Right atrium auricular region (tissue), 2 donors: ENCODE measurements at regions not wholly inside any gene's neighbourhood (a gene's known extent, or its start where the extent isn't known, plus 50 kb on each side); places are given as distances from the start of the nearest gene placed in this dataset.

Experiments
- DNase-seq: peaks from one replicate; pipeline ENCODE4 v3.0.0-alpha.2; 2019; ENCODE audit warnings: low spot score
- H3K27ac ChIP-seq, 2 donors: fragments of 200-600 bp; sonication (generic); 1 replicate in 1 of 2; 2 replicates in 1 of 2; pipeline ENCODE4 v1.5.1; 2016 to 2019
- H3K27me3 ChIP-seq, 2 donors: fragments of 200-600 bp; sonication (generic); one replicate each; pipeline versions ENCODE4 v1.5.1 to v1.6.0; 2017 to 2019
- H3K36me3 ChIP-seq: fragments of 200-600 bp; sonication (generic); one replicate; pipeline ENCODE4 v1.5.1; 2016
- H3K4me1 ChIP-seq, 2 donors: fragments of 200-600 bp; sonication (generic); one replicate each; pipeline versions ENCODE4 v1.5.1 to v1.6.0; 2017 to 2019
- H3K4me3 ChIP-seq, 2 donors: fragments of 200-600 bp; sonication (generic); 1 replicate in 1 of 2; 2 replicates in 1 of 2; pipeline ENCODE4 v1.5.1; 2017 to 2019; ENCODE audit warnings: mild to moderate bottlenecking in 1 of 2, moderate library complexity in 1 of 2
- H3K9me3 ChIP-seq, 2 donors: fragments of 200-600 bp; sonication (generic); one replicate each; pipeline ENCODE4 v1.5.1; 2019
- CTCF ChIP-seq, 2 donors: fragments of 200-600 bp; sonication (generic); IDR thresholded peaks; one replicate each; pipeline ENCODE4 v1.5.1; 2019; ENCODE audit warnings: antibody characterized with exemption in 2 of 2

- Histone ChIP-seq H3K27ac (no peak overlapping the region), H3K36me3 (no peaks in the 10 kb centered on the region), H3K4me1 (no peaks in the 10 kb centered on the region), H3K27me3 (no peaks in the 10 kb centered on the region), H3K9me3 (no peaks in the 10 kb centered on the region), H3K4me3 (no peak overlapping the region)
- TF ChIP-seq CTCF (IDR thresholded peaks at IDR 0.05), result no peak
- no peak for DNase-seq
These were observed 95.9 kb upstream of the STX18 start for GRCh38 chr4:4637710-4638109.

GRCh38 chr4:4633431-4633830, 91.6 kb upstream of the STX18 start:
- Histone ChIP-seq H3K4me1 (no peaks in the 10 kb centered on the region), H3K27me3 (no peaks in the 10 kb centered on the region)

DNA sequence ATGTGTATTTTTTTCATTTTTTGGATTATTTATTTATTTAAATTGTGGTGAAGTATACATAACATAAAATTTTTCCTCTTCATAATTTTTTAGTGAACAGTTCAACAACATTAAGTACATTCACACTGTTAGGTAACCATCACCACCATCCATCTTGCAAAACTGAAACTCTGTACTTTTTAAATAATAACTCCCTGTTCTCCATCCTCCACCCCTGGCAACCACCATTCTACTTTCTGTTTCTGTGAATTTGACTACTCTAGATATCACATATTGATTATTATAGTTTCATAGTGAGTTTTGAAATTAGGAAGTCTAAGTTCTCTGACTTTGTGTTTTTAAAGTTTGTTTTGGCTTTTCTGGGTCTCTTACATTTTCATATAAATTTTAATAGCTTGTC, 89.3 kb upstream of the STX18 start:
- TF ChIP-seq CTCF (IDR thresholded peaks at IDR 0.05), result no peak
- DNase-seq, result no peak
- H3K27ac ChIP-seq, result no peak overlapping the region
- no peaks in the 10 kb centered on the region for H3K36me3 ChIP-seq
- H3K4me3 ChIP-seq, result no peak overlapping the region
- H3K27me3 ChIP-seq, result no peaks in the 10 kb centered on the region
- H3K4me1 ChIP-seq, result no peaks in the 10 kb centered on the region
- H3K9me3 ChIP-seq, result peaks cover 0 to 3% of the 10 kb centered on the region in 2 donors

More at GRCh38 chr4:4633431-4633830, 91.6 kb upstream of the STX18 start:
- no peak overlapping the region for H3K4me3 ChIP-seq
- peaks cover 0 to 3% of the 10 kb centered on the region in 2 donors for H3K9me3 ChIP-seq
- no peaks in the 10 kb centered on the region for H3K36me3 ChIP-seq
- H3K27ac ChIP-seq, result no peak overlapping the region
- TF ChIP-seq CTCF (IDR thresholded peaks at IDR 0.05), result no peak
- no peak for DNase-seq

DNA sequence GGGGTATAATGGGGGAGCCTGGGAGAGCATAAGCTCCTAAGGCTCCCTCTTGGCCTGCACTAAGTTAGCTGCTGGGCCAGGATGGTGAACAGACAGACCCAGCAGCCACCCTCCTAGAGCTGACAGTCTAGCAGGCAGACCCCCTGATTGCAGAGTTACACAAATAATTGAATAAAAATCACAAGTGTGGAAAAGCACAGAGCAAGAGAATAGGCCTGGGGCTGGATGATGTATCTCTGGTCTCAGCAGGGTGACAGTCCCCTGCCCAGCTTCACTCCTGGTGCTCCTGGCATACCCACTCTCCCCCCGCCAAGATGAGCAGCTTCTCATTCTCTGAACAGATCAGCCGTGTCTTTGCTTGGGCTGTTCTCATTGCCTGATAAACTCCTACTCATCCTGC, 86.1 kb upstream of the STX18 start:
- H3K4me3 ChIP-seq, result no peak overlapping the region
- no peak overlapping the region for H3K27ac ChIP-seq
- no peak for TF ChIP-seq CTCF (IDR thresholded peaks at IDR 0.05)
- H3K27me3 ChIP-seq, result no peaks in the 10 kb centered on the region
- no peaks in the 10 kb centered on the region for H3K36me3 ChIP-seq
- DNase-seq, result no peak
- H3K4me1 ChIP-seq, result no peaks in the 10 kb centered on the region
- peaks cover 0 to 3% of the 10 kb centered on the region in 2 donors for H3K9me3 ChIP-seq

DNA sequence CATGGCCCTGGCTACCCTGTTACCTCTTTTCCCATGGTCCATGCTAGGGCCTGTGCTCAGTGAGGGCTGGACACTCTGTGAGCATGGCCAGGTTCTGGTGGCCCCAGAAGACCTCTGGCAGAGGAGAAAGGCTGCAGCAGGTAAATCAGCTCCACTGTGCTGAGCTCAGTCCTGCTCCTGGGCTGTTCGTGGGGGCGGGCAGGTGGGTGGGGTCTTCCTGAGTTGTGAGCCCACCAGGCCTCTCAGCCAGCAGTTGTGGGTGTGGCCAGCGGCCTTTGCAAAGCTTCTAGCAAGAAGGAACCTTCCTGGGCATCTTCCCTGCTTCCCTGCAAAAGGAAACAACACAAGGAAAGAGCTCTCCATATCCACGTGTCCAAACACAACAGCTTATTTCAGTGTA, 85.3 kb upstream of the STX18 start:
- H3K4me3 ChIP-seq, result no peak overlapping the region
- TF ChIP-seq CTCF (IDR thresholded peaks at IDR 0.05), result no peak
- no peaks in the 10 kb centered on the region for H3K36me3 ChIP-seq
- no peaks in the 10 kb centered on the region for H3K4me1 ChIP-seq
- DNase-seq, result no peak
- peaks cover 0 to 3% of the 10 kb centered on the region in 2 donors for H3K9me3 ChIP-seq
- H3K27ac ChIP-seq, result no peak overlapping the region
- no peaks in the 10 kb centered on the region for H3K27me3 ChIP-seq

- H3K4me1 ChIP-seq, result no peaks in the 10 kb centered on the region
- no peaks in the 10 kb centered on the region for H3K36me3 ChIP-seq
- peaks cover 0 to 3% of the 10 kb centered on the region in 2 donors for H3K9me3 ChIP-seq
- no peak for DNase-seq
- H3K27ac ChIP-seq, result no peak overlapping the region
- no peak overlapping the region for H3K4me3 ChIP-seq
- no peaks in the 10 kb centered on the region for H3K27me3 ChIP-seq
- no peak for TF ChIP-seq CTCF (IDR thresholded peaks at IDR 0.05)
These were observed 83.6 kb upstream of the STX18 start for GRCh38 chr4:4625488-4625887.
